ENCODE measurements at regions not wholly inside any gene's neighbourhood (a gene's known extent, or its start where the extent isn't known, plus 50 kb on each side); places are given as distances from the start of the nearest gene placed in this dataset.

DNA sequence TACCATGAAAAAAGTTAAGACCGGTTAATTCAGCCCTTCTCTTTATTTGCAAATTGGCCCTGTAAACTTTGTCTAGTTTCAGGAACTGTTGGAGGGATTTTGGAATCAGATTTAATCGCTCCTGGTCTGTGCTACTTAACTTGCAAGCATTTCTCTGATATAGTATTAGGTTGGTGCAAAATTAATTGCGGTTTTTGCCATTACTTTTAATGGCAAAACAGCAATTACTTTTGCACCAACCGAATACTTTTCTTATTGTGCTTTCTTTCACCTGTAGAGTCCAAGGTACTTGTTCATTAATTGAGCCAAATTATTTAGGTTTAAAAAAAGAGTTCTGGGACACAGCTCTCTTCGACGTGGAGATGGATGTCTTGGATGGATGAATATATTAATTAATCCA lies 92.8 kb upstream of the HNRNPU start:
- H3K27ac Mint-ChIP-seq, result no peak overlapping the region
- WGBS (ENCODE audit: insufficient coverage), result 100% methylated on average over 2 of the region's 6 CpGs
- H3K27ac ChIP-seq (ENCODE audit: low read length), result no peak overlapping the region
- H3K9me3 Mint-ChIP-seq, result no peaks in the 10 kb centered on the region
- DNase-seq (no peak), ATAC-seq (no peak)
- no peaks in the 10 kb centered on the region for H3K36me3 Mint-ChIP-seq
- TF ChIP-seq, protein P1, sequence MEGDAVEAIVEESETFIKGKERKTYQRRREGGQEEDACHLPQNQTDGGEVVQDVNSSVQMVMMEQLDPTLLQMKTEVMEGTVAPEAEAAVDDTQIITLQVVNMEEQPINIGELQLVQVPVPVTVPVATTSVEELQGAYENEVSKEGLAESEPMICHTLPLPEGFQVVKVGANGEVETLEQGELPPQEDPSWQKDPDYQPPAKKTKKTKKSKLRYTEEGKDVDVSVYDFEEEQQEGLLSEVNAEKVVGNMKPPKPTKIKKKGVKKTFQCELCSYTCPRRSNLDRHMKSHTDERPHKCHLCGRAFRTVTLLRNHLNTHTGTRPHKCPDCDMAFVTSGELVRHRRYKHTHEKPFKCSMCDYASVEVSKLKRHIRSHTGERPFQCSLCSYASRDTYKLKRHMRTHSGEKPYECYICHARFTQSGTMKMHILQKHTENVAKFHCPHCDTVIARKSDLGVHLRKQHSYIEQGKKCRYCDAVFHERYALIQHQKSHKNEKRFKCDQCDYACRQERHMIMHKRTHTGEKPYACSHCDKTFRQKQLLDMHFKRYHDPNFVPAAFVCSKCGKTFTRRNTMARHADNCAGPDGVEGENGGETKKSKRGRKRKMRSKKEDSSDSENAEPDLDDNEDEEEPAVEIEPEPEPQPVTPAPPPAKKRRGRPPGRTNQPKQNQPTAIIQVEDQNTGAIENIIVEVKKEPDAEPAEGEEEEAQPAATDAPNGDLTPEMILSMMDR (IDR thresholded peaks at IDR 0.05), result no peak
- H3K27me3 ChIP-seq (ENCODE audit: control insufficient read depth, insufficient read depth, low read length), result no peaks in the 10 kb centered on the region
- H3K4me1 ChIP-seq (ENCODE audit: control insufficient read depth, insufficient read depth, low read length), result no peaks in the 10 kb centered on the region
- H3K4me3 ChIP-seq (ENCODE audit: low read length), result no peak overlapping the region
- no peaks in the 10 kb centered on the region for H3K4me1 Mint-ChIP-seq
- intact Hi-C loops (cut with micrococcal nuclease), result no loop called here
- no peak overlapping the region for H3K4me3 Mint-ChIP-seq
- H3K27me3 Mint-ChIP-seq (ENCODE audit: low read depth in 2 of 2), result peaks cover 0 to 5% of the 10 kb centered on the region in 2 donors
- no peaks in the 10 kb centered on the region for H3K36me3 ChIP-seq (ENCODE audit: control insufficient read depth, insufficient read depth, low read length)
- H3K9me3 ChIP-seq (ENCODE audit: control insufficient read depth, insufficient read depth, low read length), result no peaks in the 10 kb centered on the region

DNA sequence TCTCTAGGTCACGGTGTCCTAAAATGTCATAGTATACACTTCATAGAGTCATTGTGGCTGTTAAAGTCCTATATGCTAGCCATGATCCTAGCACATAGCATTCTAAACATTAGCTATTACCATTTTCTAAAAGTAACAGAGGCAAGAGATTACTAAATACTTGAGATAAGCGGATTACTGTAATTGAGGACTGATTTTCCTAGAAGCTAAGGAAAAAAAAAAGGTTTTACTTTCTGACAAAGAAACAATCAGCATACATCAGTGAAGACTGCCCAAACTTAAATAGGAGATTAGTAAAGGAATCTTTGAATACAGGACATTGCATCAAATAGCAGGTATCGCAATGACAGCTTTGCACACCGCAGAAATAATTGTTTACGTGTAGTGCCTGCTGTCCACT lies 91.3 kb upstream of the HNRNPU start:
- intact Hi-C loops (cut with micrococcal nuclease), result no loop called here
- Mint-ChIP-seq H3K4me1 (no peaks in the 10 kb centered on the region), H3K27me3 (ENCODE audit: low read depth in 2 of 2) (peaks cover 0 to 5% of the 10 kb centered on the region in 2 donors), H3K27ac (no peak overlapping the region), H3K4me3 (no peak overlapping the region), H3K9me3 (no peaks in the 10 kb centered on the region), H3K36me3 (no peaks in the 10 kb centered on the region)
- no peaks in the 10 kb centered on the region for H3K27me3 ChIP-seq (ENCODE audit: control insufficient read depth, insufficient read depth, low read length)
- ATAC-seq (no peak), DNase-seq (no peak)
- H3K27ac ChIP-seq (ENCODE audit: low read length), result no peak overlapping the region
- no peaks in the 10 kb centered on the region for H3K9me3 ChIP-seq (ENCODE audit: control insufficient read depth, insufficient read depth, low read length)
- H3K36me3 ChIP-seq (ENCODE audit: control insufficient read depth, insufficient read depth, low read length), result no peaks in the 10 kb centered on the region
- 100% methylated on average over 4 of the region's 5 CpGs for WGBS (ENCODE audit: insufficient coverage)
- H3K4me1 ChIP-seq (ENCODE audit: control insufficient read depth, insufficient read depth, low read length), result no peaks in the 10 kb centered on the region
- no peak overlapping the region for H3K4me3 ChIP-seq (ENCODE audit: low read length)
- TF ChIP-seq, protein P1 (IDR thresholded peaks at IDR 0.05), result no peak

DNA sequence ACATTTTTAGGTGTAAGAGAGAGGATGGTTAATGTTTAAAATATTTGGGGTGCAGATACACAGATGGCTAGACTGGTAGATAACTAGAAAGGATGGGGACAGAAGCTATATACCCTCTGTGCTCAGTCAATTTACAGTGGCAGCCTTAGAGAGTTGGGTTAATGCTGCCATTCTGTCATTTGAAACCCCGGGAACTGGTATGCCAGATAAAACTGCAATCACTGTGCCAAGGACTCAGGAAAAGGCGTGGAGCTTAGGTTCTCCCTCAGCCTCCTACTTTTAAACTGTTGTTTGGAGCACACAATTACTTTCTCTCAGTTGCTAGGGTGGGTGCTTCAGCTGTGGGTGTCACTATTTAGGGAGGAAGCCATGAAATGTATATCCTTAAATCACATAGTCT lies 90.0 kb upstream of the HNRNPU start:
- H3K36me3 ChIP-seq (ENCODE audit: control insufficient read depth, insufficient read depth, low read length), result no peaks in the 10 kb centered on the region
- ATAC-seq (no peak), DNase-seq (no peak)
- TF ChIP-seq, protein P1 (IDR thresholded peaks at IDR 0.05), result no peak
- no peaks in the 10 kb centered on the region for H3K4me1 Mint-ChIP-seq
- H3K36me3 Mint-ChIP-seq, result no peaks in the 10 kb centered on the region
- 73% methylated on average over 2 of the region's 2 CpGs for WGBS (ENCODE audit: insufficient coverage)
- H3K4me1 ChIP-seq (ENCODE audit: control insufficient read depth, insufficient read depth, low read length), result no peaks in the 10 kb centered on the region
- no peak overlapping the region for H3K4me3 Mint-ChIP-seq
- H3K27me3 Mint-ChIP-seq (ENCODE audit: low read depth in 2 of 2), result peaks cover 0 to 5% of the 10 kb centered on the region in 2 donors
- H3K9me3 Mint-ChIP-seq, result no peaks in the 10 kb centered on the region
- no peaks in the 10 kb centered on the region for H3K9me3 ChIP-seq (ENCODE audit: control insufficient read depth, insufficient read depth, low read length)
- H3K27ac ChIP-seq (ENCODE audit: low read length), result no peak overlapping the region
- H3K27me3 ChIP-seq (ENCODE audit: control insufficient read depth, insufficient read depth, low read length), result no peaks in the 10 kb centered on the region
- H3K4me3 ChIP-seq (ENCODE audit: low read length), result no peak overlapping the region
- H3K27ac Mint-ChIP-seq, result no peak overlapping the region
- intact Hi-C loops (cut with micrococcal nuclease), result no loop called here

GRCh38 chr1:244953901-244954300 lies 89.6 kb upstream of the HNRNPU start:
- H3K4me1 ChIP-seq (ENCODE audit: control insufficient read depth, insufficient read depth, low read length), result no peaks in the 10 kb centered on the region
- no peak overlapping the region for H3K27ac ChIP-seq (ENCODE audit: low read length)
- no peak overlapping the region for H3K4me3 ChIP-seq (ENCODE audit: low read length)
- Mint-ChIP-seq H3K27ac (no peak overlapping the region), H3K4me1 (no peaks in the 10 kb centered on the region), H3K27me3 (ENCODE audit: low read depth in 2 of 2) (peaks cover 0 to 5% of the 10 kb centered on the region in 2 donors), H3K9me3 (no peaks in the 10 kb centered on the region), H3K36me3 (no peaks in the 10 kb centered on the region), H3K4me3 (no peak overlapping the region)
- no peaks in the 10 kb centered on the region for H3K36me3 ChIP-seq (ENCODE audit: control insufficient read depth, insufficient read depth, low read length)
- intact Hi-C loops (cut with micrococcal nuclease), result no loop called here
- 90% methylated on average over 2 of the region's 4 CpGs for WGBS (ENCODE audit: insufficient coverage)
- TF ChIP-seq, protein P1 (IDR thresholded peaks at IDR 0.05), result no peak
- no peaks in the 10 kb centered on the region for H3K9me3 ChIP-seq (ENCODE audit: control insufficient read depth, insufficient read depth, low read length)
- DNase-seq (no peak), ATAC-seq (no peak)
- H3K27me3 ChIP-seq (ENCODE audit: control insufficient read depth, insufficient read depth, low read length), result no peaks in the 10 kb centered on the region
